ENCODE measurements at regions not wholly inside any gene's neighbourhood (a gene's known extent, or its start where the extent isn't known, plus 50 kb on each side); places are given as distances from the start of the nearest gene placed in this dataset.

GRCh38 chr13:99080131-99080530, 102.3 kb upstream of the DOCK9 start:
- dilution Hi-C loops (cut with MboI; ENCODE audit: extremely low pct_ligation_motif_present, low sequenced_read_pairs) = no loop called here
- H4K20me1 ChIP-seq (ENCODE audit: control insufficient read depth, extremely low read depth, insufficient read depth, low read length) = no peaks in the 10 kb centered on the region
- TF ChIP-seq CTCF (optimal IDR thresholded peaks at IDR 0.05 in 1 of 3, IDR thresholded peaks at IDR 0.05 in 1 of 3, conservative IDR thresholded peaks at IDR 0.05 in 1 of 3; ENCODE audit: extremely low read depth in 1 of 3, insufficient read depth in 2 of 3, low read length in 3 of 3) (no peak), EZH2 (IDR thresholded peaks at IDR 0.05; ENCODE audit: low read length) (no peak)
- peaks cover 10% of the 10 kb centered on the region for H3K4me1 ChIP-seq (ENCODE audit: control insufficient read depth, extremely low read depth, insufficient read depth, low read length)
- H3K9ac ChIP-seq (ENCODE audit: control insufficient read depth, extremely low read depth, insufficient read depth, low read length) = no peak overlapping the region
- DNase-seq (ENCODE audit: low read depth, low spot score) (no peak), FAIRE-seq (no peak)
- H3K9me1 ChIP-seq (ENCODE audit: control insufficient read depth, extremely low read depth, insufficient read depth, low read length) = no peaks in the 10 kb centered on the region
- H3K27ac ChIP-seq (ENCODE audit: control insufficient read depth, insufficient read depth, low read length) = no peak overlapping the region
- H3K27me3 ChIP-seq (ENCODE audit: control insufficient read depth, extremely low read depth, insufficient read depth, low read length) = no peaks in the 10 kb centered on the region
- H3K4me3 ChIP-seq (ENCODE audit: control insufficient read depth in 2 of 3, extremely low read depth in 1 of 3, insufficient read depth in 2 of 3, low read depth in 1 of 3, low read length in 3 of 3) = no peak overlapping the region
- H2AFZ ChIP-seq (ENCODE audit: control insufficient read depth, low read length) = no peak overlapping the region
- H3K36me3 ChIP-seq (ENCODE audit: control insufficient read depth in 2 of 2, extremely low read depth in 1 of 2, insufficient read depth in 2 of 2, low read length in 2 of 2) = peaks cover 2 to 8% of the 10 kb centered on the region in 2 experiments
- H3K9me3 ChIP-seq (ENCODE audit: control insufficient read depth, low read depth, low read length) = no peaks in the 10 kb centered on the region
- H3K4me2 ChIP-seq (ENCODE audit: control insufficient read depth, extremely low read depth, insufficient read depth, low read depth, low read length) = no peak overlapping the region
- H3K79me2 ChIP-seq (ENCODE audit: control insufficient read depth, insufficient read depth, low read length) = peaks cover 84% of the 10 kb centered on the region

GRCh38 chr13:99083981-99084380, 106.1 kb upstream of the DOCK9 start:
- dilution Hi-C loops (cut with MboI; ENCODE audit: extremely low pct_ligation_motif_present, low sequenced_read_pairs) = no loop called here
- Histone ChIP-seq H3K9me1 (ENCODE audit: control insufficient read depth, extremely low read depth, insufficient read depth, low read length) (no peaks in the 10 kb centered on the region), H3K79me2 (ENCODE audit: control insufficient read depth, insufficient read depth, low read length) (peaks cover 65% of the 10 kb centered on the region), H3K27me3 (ENCODE audit: control insufficient read depth, extremely low read depth, insufficient read depth, low read length) (no peaks in the 10 kb centered on the region), H3K9ac (ENCODE audit: control insufficient read depth, extremely low read depth, insufficient read depth, low read length) (no peak overlapping the region), H3K4me2 (ENCODE audit: control insufficient read depth, extremely low read depth, insufficient read depth, low read depth, low read length) (peak overlapping the region; percentile 74), H3K27ac (ENCODE audit: control insufficient read depth, insufficient read depth, low read length) (no peak overlapping the region), H3K4me3 (ENCODE audit: control insufficient read depth in 2 of 3, extremely low read depth in 1 of 3, insufficient read depth in 2 of 3, low read depth in 1 of 3, low read length in 3 of 3) (no peak overlapping the region), H3K36me3 (ENCODE audit: control insufficient read depth in 2 of 2, extremely low read depth in 1 of 2, insufficient read depth in 2 of 2, low read length in 2 of 2) (no peaks in the 10 kb centered on the region), H4K20me1 (ENCODE audit: control insufficient read depth, extremely low read depth, insufficient read depth, low read length) (no peaks in the 10 kb centered on the region), H3K4me1 (ENCODE audit: control insufficient read depth, extremely low read depth, insufficient read depth, low read length) (peaks cover 14% of the 10 kb centered on the region), H2AFZ (ENCODE audit: control insufficient read depth, low read length) (no peak overlapping the region), H3K9me3 (ENCODE audit: control insufficient read depth, low read depth, low read length) (no peaks in the 10 kb centered on the region)
- DNase-seq (ENCODE audit: low read depth, low spot score) = no peak
- FAIRE-seq = no peak
- TF ChIP-seq CTCF (optimal IDR thresholded peaks at IDR 0.05 in 1 of 3, IDR thresholded peaks at IDR 0.05 in 1 of 3, conservative IDR thresholded peaks at IDR 0.05 in 1 of 3; ENCODE audit: extremely low read depth in 1 of 3, insufficient read depth in 2 of 3, low read length in 3 of 3) (no peak), EZH2 (IDR thresholded peaks at IDR 0.05; ENCODE audit: low read length) (no peak)
